Right lobe of liver (tissue), 6 donors: ENCODE measurements at regions not wholly inside any gene's neighbourhood (a gene's known extent, or its start where the extent isn't known, plus 50 kb on each side); places are given as distances from the start of the nearest gene placed in this dataset.

Experiments used
- ATAC-seq, 4 donors: fragments of 200-7000 bp; cut with Tn5 transposase; one replicate each; pipeline ENCODE4 v1.9.1; 2020; ENCODE audit warnings: mild to moderate bottlenecking in 4 of 4, moderate library complexity in 4 of 4
- DNase-seq, 3 donors: peaks; one replicate each; pipeline ENCODE4 v3.0.0-alpha.2; 2020
- H3K27ac ChIP-seq, 3 donors: fragments of 200-600 bp; one replicate each; pipeline ENCODE4 v1.8.0; 2022
- H3K27me3 ChIP-seq, 2 donors: fragments of 200-600 bp; one replicate each; pipeline ENCODE4 v1.8.0; 2022
- H3K36me3 ChIP-seq, 4 donors: fragments of 200-600 bp; sonication (generic) in 1 of 4; one replicate each; pipeline versions ENCODE4 v1.5.1 to v1.8.0; 2017 to 2022; ENCODE audit warnings: control low read depth in 1 of 4
- H3K4me1 ChIP-seq, 4 donors: fragments of 200-600 bp; sonication (generic) in 1 of 4; one replicate each; pipeline versions ENCODE4 v1.5.1 to v1.8.0; 2017 to 2022; ENCODE audit warnings: control low read depth in 1 of 4
- H3K4me3 ChIP-seq, 3 donors: fragments of 200-600 bp; one replicate each; pipeline ENCODE4 v1.8.0; 2022
- H3K9me3 ChIP-seq, 4 donors: fragments of 200-600 bp; sonication (generic) in 1 of 4; one replicate each; pipeline versions ENCODE4 v1.5.1 to v1.8.0; 2017 to 2022; ENCODE audit warnings: control low read depth in 1 of 4
- POLR2A ChIP-seq: fragments of 450-650 bp; IDR thresholded peaks from one replicate; pipeline ENCODE4 v1.6.1; 2017; ENCODE audit warnings: antibody characterized with exemption, mild to moderate bottlenecking
- WGBS: methylation state at CpG from one replicate; pipeline ENCODE4 v1.1.6; 2018; ENCODE audit warnings: low coverage, low lambda C conversion rate; ENCODE audit not compliant: insufficient coverage; ENCODE audit errors: missing lambda C conversion rate; 5-methylcytosine and 5-hydroxymethylcytosine counted together
- intact Hi-C, 2 donors: fragments of 100-400 bp; cut with DNase I; formaldehyde crosslinking; loops; one replicate each; pipeline versions ENCODE4 v1.11.2 to v1.14.1; 2022
- TF ChIP-seq, protein P1 (sequence below), 4 donors: fragments of 200-600 bp in 3 of 4; fragments of 450-650 bp in 1 of 4; IDR thresholded peaks; one replicate each; pipeline versions ENCODE4 v1.5.1 to v1.8.0; 2016 to 2022; ENCODE audit warnings: antibody characterized with exemption in 4 of 4, mild to moderate bottlenecking in 2 of 4
- donor health status: DM: no; HTN: yes; CAD: no.
- donor health status: DM: no; HTN: no; CAD: no.
- donor health status: DM: no; HTN: no; CAD: no.
- donor health status: DM: no; HTN: yes; CAD: no.
- donor health status: DM: no; HTN: yes; CAD: no.

DNA sequence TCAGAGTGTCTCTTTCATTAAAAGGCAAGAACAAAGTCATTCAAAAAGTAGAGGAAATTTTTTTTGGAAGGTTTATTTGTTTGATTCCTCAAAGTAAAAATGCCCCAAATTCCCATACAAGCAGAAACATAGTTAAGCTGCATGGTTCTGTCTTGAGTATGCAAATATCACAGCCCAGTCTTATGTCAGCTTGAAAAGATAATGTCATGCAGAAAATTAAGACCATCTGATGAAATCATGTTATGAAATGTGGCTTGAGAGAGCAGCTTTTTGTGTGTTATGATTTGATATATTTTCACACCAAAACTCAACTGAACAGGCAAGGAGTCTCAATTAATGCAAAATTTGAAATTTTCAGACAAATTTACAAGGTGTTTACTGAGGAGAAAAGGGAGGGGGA is 411.0 kb downstream of the LMO4 start:
- Histone ChIP-seq H3K27me3 (no peaks in the 10 kb centered on the region), H3K9me3 (no peaks in the 10 kb centered on the region), H3K36me3 (no peaks in the 10 kb centered on the region), H3K27ac (no peak overlapping the region), H3K4me1 (no peaks in the 10 kb centered on the region), H3K4me3 (no peak overlapping the region)
- TF ChIP-seq POLR2A = no peak
- TF ChIP-seq, protein P1, sequence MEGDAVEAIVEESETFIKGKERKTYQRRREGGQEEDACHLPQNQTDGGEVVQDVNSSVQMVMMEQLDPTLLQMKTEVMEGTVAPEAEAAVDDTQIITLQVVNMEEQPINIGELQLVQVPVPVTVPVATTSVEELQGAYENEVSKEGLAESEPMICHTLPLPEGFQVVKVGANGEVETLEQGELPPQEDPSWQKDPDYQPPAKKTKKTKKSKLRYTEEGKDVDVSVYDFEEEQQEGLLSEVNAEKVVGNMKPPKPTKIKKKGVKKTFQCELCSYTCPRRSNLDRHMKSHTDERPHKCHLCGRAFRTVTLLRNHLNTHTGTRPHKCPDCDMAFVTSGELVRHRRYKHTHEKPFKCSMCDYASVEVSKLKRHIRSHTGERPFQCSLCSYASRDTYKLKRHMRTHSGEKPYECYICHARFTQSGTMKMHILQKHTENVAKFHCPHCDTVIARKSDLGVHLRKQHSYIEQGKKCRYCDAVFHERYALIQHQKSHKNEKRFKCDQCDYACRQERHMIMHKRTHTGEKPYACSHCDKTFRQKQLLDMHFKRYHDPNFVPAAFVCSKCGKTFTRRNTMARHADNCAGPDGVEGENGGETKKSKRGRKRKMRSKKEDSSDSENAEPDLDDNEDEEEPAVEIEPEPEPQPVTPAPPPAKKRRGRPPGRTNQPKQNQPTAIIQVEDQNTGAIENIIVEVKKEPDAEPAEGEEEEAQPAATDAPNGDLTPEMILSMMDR (IDR thresholded peaks at IDR 0.05) = no peak
- intact Hi-C loops = no loop called here
- DNase-seq (no peak), ATAC-seq (no peak)

DNA sequence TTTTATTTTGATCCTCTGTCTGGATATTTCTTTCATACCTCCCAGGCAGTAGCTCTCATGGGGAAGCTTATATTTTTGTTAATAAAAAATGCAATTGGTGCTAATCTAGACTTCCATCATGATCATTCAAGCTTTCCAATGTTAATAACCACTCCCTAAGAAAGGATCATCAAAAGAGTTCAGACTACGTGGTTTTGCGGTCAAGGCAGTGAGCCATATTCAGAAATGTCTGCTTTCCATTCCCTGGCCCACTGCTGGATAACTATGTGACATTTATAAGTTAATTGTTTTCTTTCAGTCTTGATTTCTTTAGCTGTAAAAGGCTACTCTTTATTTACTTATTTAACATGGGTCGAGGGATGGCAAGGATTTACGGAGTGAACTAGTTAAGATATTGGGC is 414.6 kb downstream of the LMO4 start:
- Histone ChIP-seq H3K4me1 (no peaks in the 10 kb centered on the region), H3K27ac (no peak overlapping the region), H3K36me3 (no peaks in the 10 kb centered on the region), H3K27me3 (no peaks in the 10 kb centered on the region), H3K9me3 (no peaks in the 10 kb centered on the region), H3K4me3 (no peak overlapping the region)
- ATAC-seq (no peak), DNase-seq (no peak)
- no peak for TF ChIP-seq POLR2A
- TF ChIP-seq, protein P1 (IDR thresholded peaks at IDR 0.05) = no peak
- intact Hi-C loops = no loop called here
- WGBS = 82% methylated on average over 4 of the region's 4 CpGs

DNA sequence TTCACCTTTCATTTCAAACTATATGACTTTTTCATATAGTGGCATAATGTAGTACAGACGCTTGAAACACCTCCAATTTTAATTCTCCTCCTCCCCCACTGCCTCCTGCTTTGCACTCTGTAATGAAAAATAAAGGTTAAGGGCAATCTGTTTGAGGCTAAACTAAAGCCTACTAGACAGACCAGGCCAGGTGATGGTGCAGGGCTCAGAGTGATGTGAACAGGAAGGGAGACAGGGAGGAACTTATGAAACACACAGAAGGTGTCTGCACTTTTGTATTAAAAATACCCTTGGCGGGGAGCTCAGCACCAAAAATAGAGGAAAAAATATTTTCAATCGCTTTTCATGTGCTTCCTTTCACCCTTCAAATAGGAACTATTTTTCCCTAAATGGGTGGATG is 415.4 kb downstream of the LMO4 start:
- Histone ChIP-seq H3K4me1 (no peaks in the 10 kb centered on the region), H3K4me3 (no peak overlapping the region), H3K27ac (no peak overlapping the region), H3K27me3 (no peaks in the 10 kb centered on the region), H3K36me3 (no peaks in the 10 kb centered on the region), H3K9me3 (no peaks in the 10 kb centered on the region)
- WGBS = 68% methylated on average over 3 of the region's 3 CpGs
- intact Hi-C loops = no loop called here
- ATAC-seq = no peak
- TF ChIP-seq, protein P1 (IDR thresholded peaks at IDR 0.05) = no peak
- no peak for TF ChIP-seq POLR2A
- no peak for DNase-seq

DNA sequence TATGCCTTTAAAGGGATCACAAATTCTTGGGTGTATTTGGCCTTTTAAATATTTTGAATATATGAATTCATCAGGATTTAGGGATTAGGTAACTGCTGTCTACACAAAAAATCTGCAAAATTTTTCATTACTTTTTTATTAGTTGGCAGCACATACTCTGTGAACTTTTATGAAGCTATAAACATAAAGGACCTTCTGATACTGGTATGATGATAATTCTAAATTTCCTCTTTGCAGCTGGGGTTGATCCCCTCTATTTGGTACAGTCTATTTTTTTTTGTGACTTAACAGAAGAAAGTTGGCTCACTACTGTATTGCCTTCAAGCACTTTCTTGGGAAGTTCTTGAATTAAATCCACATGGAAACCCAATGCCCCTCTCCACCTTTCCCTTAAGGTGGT is 416.1 kb downstream of the LMO4 start:
- no peaks in the 10 kb centered on the region for H3K27me3 ChIP-seq
- H3K36me3 ChIP-seq = no peaks in the 10 kb centered on the region
- no peaks in the 10 kb centered on the region for H3K9me3 ChIP-seq
- ATAC-seq (no peak), DNase-seq (no peak)
- no peak for TF ChIP-seq POLR2A
- TF ChIP-seq, protein P1 (IDR thresholded peaks at IDR 0.05) = no peak
- no peaks in the 10 kb centered on the region for H3K4me1 ChIP-seq
- intact Hi-C loops = no loop called here
- no peak overlapping the region for H3K4me3 ChIP-seq
- no peak overlapping the region for H3K27ac ChIP-seq

DNA sequence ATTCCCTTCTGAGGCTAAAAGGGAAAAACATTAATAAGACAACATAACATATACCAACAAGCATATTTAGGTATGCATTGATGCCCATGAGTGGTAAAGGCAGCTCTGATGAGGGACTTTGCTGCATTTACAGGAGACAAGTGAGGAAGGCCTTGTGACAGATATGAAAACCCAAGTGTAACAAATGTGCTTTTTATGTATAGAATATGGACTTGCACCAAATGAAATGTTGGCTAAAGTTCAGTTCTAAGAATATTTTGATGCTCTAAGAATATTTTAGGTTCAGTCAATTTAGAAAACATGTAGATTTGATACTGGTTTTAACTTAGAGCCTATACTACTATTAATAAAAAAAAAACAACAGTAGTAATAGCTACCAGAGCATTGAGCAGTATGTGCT is 424.7 kb downstream of the LMO4 start:
- H3K4me3 ChIP-seq = no peak overlapping the region
- H3K36me3 ChIP-seq = no peaks in the 10 kb centered on the region
- no peaks in the 10 kb centered on the region for H3K4me1 ChIP-seq
- no peak overlapping the region for H3K27ac ChIP-seq
- ATAC-seq = no peak
- no peaks in the 10 kb centered on the region for H3K9me3 ChIP-seq
- H3K27me3 ChIP-seq = no peaks in the 10 kb centered on the region
- DNase-seq = no peak
- no peak for TF ChIP-seq POLR2A
- TF ChIP-seq, protein P1 (IDR thresholded peaks at IDR 0.05) = no peak
- intact Hi-C loops = no loop called here
